Fibroblast of skin of right biceps (primary cell): ENCODE measurements at regions not wholly inside any gene's neighbourhood (a gene's known extent, or its start where the extent isn't known, plus 50 kb on each side); places are given as distances from the start of the nearest gene placed in this dataset.
A peak's percentile ranks its signal among the peaks of the same experiment; 100 is the strongest.

Experiments
- DNase-seq: peaks from one replicate; pipeline ENCODE4 v3.0.0-alpha.2; 2013

GRCh38 chr14:22333422-22334274 lies 255.4 kb downstream of the DAD1 start:
- DNase-seq = peak; percentile 34

GRCh38 chr14:22332686-22333421 lies 256.2 kb downstream of the DAD1 start:
- DNase-seq = peak; percentile 8

GRCh38 chr14:22329371-22329770 lies 259.7 kb downstream of the DAD1 start:
- DNase-seq = no peak

GRCh38 chr14:22325676-22326400 lies 263.2 kb downstream of the DAD1 start:
- DNase-seq = no peak

- no peak for DNase-seq
Observed at GRCh38 chr14:22320362-22320750, 268.7 kb downstream of the DAD1 start.

- DNase-seq = peak; percentile 42
Observed at GRCh38 chr14:22319526-22320361, 269.3 kb downstream of the DAD1 start.

- DNase-seq = no peak
Observed at GRCh38 chr14:22318951-22319350, 270.1 kb downstream of the DAD1 start.

GRCh38 chr14:22316473-22316872 lies 272.6 kb downstream of the DAD1 start:
- no peak for DNase-seq

- no peak for DNase-seq
Observed at GRCh38 chr14:22315336-22315735, 273.7 kb downstream of the DAD1 start.

- DNase-seq = peak; percentile 45
Observed at GRCh38 chr14:22314183-22314820, 274.7 kb downstream of the DAD1 start.

- peak; percentile 48 for DNase-seq
Observed at GRCh38 chr14:22313172-22313801, 275.7 kb downstream of the DAD1 start.

- no peak for DNase-seq
Observed at GRCh38 chr14:22311636-22312035, 277.4 kb downstream of the DAD1 start.

GRCh38 chr14:22305607-22306006 lies 283.4 kb downstream of the DAD1 start:
- no peak for DNase-seq

GRCh38 chr14:22304326-22304725 lies 284.7 kb downstream of the DAD1 start:
- DNase-seq = no peak

GRCh38 chr14:22303589-22304195 lies 285.3 kb downstream of the DAD1 start:
- DNase-seq = peak; percentile 19

GRCh38 chr14:22300646-22301045 lies 288.4 kb downstream of the DAD1 start:
- peak; percentile 9 for DNase-seq

GRCh38 chr14:22297376-22297775 lies 291.6 kb downstream of the DAD1 start:
- no peak for DNase-seq

- peak; percentile 83 for DNase-seq
Observed at GRCh38 chr14:22296722-22297121, 292.3 kb downstream of the DAD1 start.

GRCh38 chr14:22296088-22296487 lies 292.9 kb downstream of the DAD1 start:
- DNase-seq = no peak

- DNase-seq = peak; percentile 58
Observed at GRCh38 chr14:22291406-22291805, 297.6 kb downstream of the DAD1 start.

- DNase-seq = no peak
Observed at GRCh38 chr14:22289570-22289969, 299.5 kb downstream of the DAD1 start.
